GM21526 (cell line): ENCODE measurements at regions not wholly inside any gene's neighbourhood (a gene's known extent, or its start where the extent isn't known, plus 50 kb on each side); places are given as distances from the start of the nearest gene placed in this dataset.
"Not testable (repeated sequence)": the region's sequence is repeated elsewhere in the genome, so short reads cannot be mapped to it uniquely, and the experiment has no call there.

ENCODE experiments used
- ATAC-seq: cut with Tn5 transposase; IDR thresholded peaks from one replicate; pipeline ENCODE4 v1.9.1; 2021; ENCODE audit warnings: moderate library complexity; ENCODE audit not compliant: unreplicated experiment, low FRiP score

GRCh38 chr1:198809247-198809646, 170.4 kb downstream of the PTPRC start:
- ATAC-seq, result no peak

- no peak for ATAC-seq
These were observed 172.6 kb downstream of the PTPRC start for GRCh38 chr1:198811449-198811848.

GRCh38 chr1:198823626-198824025, 184.8 kb downstream of the PTPRC start:
- no peak for ATAC-seq

GRCh38 chr1:198825254-198825653, 186.4 kb downstream of the PTPRC start:
- no peak for ATAC-seq

GRCh38 chr1:198829356-198829755, 190.5 kb downstream of the PTPRC start:
- ATAC-seq, result no peak

GRCh38 chr1:198829944-198830343, 191.1 kb downstream of the PTPRC start:
- ATAC-seq, result no peak

GRCh38 chr1:198830412-198830811, 191.6 kb downstream of the PTPRC start:
- no peak for ATAC-seq

- no peak for ATAC-seq
These were observed 195.1 kb downstream of the PTPRC start for GRCh38 chr1:198833706-198834503.

GRCh38 chr1:198837278-198838021, 198.6 kb downstream of the PTPRC start:
- ATAC-seq, result no peak

- ATAC-seq, result no peak
These were observed 199.1 kb downstream of the PTPRC start for GRCh38 chr1:198838022-198838342.

GRCh38 chr1:198841477-198841876, 202.6 kb downstream of the PTPRC start:
- no peak for ATAC-seq

- no peak for ATAC-seq
These were observed 203.8 kb downstream of the PTPRC start for GRCh38 chr1:198842686-198843085.

GRCh38 chr1:198845271-198845670, 206.4 kb downstream of the PTPRC start:
- ATAC-seq, result no peak

- no peak for ATAC-seq
These were observed 207.0 kb downstream of the PTPRC start for GRCh38 chr1:198845851-198846250.

GRCh38 chr1:198846556-198846955, 207.7 kb downstream of the PTPRC start:
- ATAC-seq, result no peak

- ATAC-seq, result no peak
These were observed 209.4 kb downstream of the PTPRC start for GRCh38 chr1:198848206-198848605.

- ATAC-seq, result no peak
These were observed 209.8 kb downstream of the PTPRC start for GRCh38 chr1:198848649-198849048.

- ATAC-seq, result no peak
These were observed 210.3 kb downstream of the PTPRC start for GRCh38 chr1:198849093-198849492.

GRCh38 chr1:198850196-198850595, 211.4 kb downstream of the PTPRC start:
- ATAC-seq, result no peak

- ATAC-seq, result not testable (repeated sequence)
These were observed 212.1 kb downstream of the PTPRC start for GRCh38 chr1:198850966-198851365.

GRCh38 chr1:198856601-198857000, 217.8 kb downstream of the PTPRC start:
- ATAC-seq, result no peak

GRCh38 chr1:198858033-198858432, 219.2 kb downstream of the PTPRC start:
- ATAC-seq, result no peak
